ENCODE measurements at regions not wholly inside any gene's neighbourhood (a gene's known extent, or its start where the extent isn't known, plus 50 kb on each side); places are given as distances from the start of the nearest gene placed in this dataset.

DNA sequence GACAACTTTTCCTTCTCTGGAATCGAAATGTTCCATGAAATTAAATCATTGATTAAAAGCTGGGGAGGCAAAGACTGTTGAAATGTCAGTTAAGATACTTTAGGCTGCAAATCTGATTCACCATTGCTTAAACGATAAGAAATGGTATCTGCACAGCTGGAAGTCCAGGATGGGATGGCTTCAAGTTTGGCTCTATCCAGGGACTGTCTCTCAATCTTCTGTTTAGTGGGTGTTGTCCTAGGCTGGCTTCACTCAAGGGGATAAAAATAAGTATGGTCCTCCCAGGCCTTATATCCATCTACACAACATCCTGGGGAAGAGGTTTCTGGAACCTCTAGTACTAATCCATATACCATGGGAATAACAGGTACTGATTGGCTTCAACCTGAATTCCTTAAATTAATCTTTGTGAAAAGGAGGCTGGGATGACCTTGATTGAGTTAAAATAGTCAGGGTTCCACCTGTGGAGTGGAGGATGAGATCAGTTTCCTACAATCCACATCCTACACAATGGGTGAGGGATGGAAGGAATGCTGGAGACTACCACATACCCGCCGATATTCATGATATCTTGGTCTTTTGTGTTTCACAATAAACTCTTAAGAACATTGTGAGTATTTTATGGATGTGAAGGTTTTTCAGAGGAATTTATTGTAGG, 156.0 kb upstream of the L3MBTL4 start:
- TF ChIP-seq, protein P1, sequence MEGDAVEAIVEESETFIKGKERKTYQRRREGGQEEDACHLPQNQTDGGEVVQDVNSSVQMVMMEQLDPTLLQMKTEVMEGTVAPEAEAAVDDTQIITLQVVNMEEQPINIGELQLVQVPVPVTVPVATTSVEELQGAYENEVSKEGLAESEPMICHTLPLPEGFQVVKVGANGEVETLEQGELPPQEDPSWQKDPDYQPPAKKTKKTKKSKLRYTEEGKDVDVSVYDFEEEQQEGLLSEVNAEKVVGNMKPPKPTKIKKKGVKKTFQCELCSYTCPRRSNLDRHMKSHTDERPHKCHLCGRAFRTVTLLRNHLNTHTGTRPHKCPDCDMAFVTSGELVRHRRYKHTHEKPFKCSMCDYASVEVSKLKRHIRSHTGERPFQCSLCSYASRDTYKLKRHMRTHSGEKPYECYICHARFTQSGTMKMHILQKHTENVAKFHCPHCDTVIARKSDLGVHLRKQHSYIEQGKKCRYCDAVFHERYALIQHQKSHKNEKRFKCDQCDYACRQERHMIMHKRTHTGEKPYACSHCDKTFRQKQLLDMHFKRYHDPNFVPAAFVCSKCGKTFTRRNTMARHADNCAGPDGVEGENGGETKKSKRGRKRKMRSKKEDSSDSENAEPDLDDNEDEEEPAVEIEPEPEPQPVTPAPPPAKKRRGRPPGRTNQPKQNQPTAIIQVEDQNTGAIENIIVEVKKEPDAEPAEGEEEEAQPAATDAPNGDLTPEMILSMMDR (IDR thresholded peaks at IDR 0.05; ENCODE audit: poor library complexity), result no peak
- TF ChIP-seq EZH2 (IDR thresholded peaks at IDR 0.05; ENCODE audit: borderline replicate concordance), result no peak
